ENCODE measurements at regions not wholly inside any gene's neighbourhood (a gene's known extent, or its start where the extent isn't known, plus 50 kb on each side); places are given as distances from the start of the nearest gene placed in this dataset.
A peak's percentile ranks its signal among the peaks of the same experiment; 100 is the strongest.
"Not testable (repeated sequence)": the region's sequence is repeated elsewhere in the genome, so short reads cannot be mapped to it uniquely, and the experiment has no call there.

DNA sequence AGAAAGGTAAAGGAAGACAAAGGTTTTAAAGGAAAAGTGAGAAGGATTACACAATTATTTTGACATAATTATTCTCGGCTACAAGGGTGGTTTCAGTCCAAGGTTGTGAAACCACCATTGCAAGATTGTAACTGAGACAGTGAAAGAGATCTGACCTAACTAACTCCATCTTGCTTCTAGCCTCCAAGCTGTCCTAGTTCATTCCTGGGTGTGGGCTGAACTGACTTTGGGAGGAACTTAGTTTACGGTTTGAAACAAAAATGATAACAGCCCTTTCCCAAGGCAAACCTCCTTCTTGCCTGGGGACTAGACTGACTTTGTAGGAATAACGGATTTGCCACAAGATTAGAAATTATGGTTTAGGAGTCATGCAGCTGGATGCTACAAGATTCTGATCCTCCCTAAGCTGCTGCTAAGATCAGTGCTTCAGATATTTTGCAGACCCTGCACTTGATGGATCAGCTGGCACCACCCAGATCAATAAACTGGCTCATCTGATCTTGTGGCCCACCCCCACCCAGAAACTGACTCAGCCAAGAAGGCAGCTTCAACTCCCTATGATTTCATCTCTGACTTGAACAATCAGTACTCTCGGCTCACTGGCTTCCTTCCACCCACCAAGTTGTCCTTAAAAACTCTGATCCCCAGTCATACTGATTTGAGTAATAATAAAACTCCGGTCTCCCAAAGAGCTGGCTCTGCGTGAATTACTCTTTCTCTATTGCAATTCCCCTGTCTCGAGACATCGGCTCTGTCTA, 57.7 kb upstream of the AADACL2 start:
- no peak for DNase-seq (ENCODE audit: low spot score)

DNA sequence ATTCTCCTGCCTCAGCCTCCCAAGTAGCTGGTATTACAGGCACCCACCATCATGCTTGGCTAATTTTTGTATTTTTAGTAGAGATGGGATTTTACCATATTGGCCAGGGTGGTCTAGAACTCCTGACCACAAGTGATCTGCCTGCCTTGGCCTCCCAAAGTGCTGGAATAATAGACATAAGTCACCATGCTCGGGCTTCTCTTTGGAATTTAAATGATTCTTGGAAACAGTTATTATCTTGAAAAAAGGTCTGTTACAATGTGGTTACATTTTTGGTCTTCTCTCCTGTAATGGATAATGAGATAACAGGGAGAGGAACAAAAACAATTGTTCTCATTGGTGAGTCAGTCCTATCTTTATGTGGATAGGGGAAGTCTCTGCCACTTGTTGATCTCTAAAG, 59.8 kb upstream of the AADACL2 start:
- DNase-seq (ENCODE audit: low spot score): no peak

DNA sequence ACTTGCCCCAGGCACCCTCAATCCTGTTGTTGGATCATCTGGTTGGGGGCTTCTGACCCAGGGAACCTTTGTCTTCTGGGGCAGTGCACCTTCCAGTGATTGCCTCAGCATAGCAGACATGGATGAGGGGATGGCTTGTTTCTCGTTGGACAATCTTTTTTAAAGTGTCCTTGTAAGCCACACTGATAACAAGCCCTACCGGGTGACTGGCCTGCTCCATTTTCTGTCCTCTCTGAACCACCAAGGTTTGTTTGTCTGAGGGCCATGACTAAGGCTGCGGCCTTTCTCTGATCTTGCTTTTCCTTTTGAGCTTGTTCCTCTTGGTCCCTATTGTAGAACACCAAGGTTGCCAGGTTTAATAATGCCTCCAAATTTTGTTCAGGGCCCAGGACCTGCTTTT, 66.0 kb upstream of the AADACL2 start:
- DNase-seq (ENCODE audit: low spot score): not testable (repeated sequence)

DNA sequence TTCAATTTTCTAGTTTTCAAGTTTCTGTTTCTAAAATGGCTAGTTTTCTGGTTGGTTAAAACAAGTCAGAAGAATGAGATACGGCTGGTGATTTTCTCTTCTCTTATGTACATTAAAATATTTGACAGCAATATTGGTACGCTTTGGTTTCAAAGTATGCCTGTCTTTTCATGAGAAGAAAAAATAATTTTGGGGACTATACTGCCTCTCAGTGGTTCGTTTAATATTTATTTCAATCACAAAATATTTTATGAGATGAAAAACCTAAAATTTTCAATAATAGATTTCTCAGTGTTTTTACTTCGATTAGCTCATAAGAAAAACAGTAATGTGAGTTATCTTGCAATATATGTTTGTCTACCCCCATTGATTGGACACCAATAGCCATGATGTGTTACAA, 72.8 kb upstream of the AADACL2 start:
- DNase-seq (ENCODE audit: low spot score): no peak

DNA sequence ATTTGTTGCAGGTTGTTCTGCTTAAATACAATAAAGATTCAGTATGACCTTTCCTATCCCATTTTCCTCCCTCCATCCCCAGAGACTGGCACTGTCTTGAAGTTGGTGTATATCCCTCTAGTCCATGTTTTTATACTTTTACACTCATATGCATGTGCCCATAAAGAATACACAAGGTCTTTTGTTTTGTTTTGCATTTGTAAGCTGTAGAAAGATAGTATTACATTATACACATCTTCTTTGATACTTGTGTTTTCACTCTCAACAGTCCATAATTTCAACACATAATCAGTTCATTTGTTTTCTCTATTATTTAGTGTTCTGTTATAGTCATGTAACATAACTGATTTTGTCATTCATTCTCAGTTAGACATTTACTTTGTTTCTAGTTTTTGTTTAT, 88.7 kb upstream of the AADACL2 start:
- no peak for DNase-seq (ENCODE audit: low spot score)

DNA sequence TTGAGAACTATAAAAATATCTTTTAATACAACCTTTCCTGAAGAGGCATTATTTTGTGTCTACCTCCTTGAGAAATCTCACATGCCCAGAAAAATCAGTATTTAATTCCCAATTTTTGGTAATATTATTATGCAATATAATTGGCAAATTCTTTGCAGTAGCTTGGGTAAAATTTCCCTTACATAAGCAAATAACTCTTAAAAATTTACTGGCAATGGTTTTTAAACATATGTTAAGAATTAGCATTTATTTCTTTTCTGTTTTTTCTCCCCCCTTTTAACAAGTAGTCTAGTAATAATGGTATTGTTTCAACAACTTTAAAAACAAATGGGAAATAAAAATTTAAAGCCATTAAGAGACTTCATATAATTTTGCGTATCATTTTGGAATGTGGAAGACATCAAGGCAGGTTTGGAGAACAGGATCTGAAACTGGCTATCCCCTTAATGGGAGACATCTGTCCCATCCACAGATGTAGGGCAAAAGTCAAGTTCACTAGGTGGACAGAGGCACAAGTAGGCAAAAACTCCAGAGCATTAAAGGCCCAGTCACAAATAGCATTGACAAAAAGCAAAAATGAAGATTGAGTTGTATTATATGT, 89.6 kb upstream of the AADACL2 start:
- no peak for DNase-seq (ENCODE audit: low spot score)

DNA sequence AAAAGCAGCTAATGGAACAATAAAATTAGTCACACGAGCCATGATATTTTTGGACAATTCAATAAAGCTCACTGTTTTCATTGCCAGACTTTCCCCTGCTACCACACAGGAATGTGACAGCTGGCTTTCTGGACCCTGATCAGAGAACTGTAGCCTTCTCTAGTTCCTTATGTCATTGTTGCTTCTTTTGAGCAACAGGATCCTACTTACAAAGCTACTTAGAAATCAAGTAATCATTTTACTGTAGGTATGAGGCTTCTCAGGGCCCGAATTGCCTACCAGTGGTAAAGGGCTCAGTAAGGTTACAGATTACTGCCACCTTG, 94.3 kb upstream of the AADACL2 start:
- no peak for DNase-seq (ENCODE audit: low spot score)

DNA sequence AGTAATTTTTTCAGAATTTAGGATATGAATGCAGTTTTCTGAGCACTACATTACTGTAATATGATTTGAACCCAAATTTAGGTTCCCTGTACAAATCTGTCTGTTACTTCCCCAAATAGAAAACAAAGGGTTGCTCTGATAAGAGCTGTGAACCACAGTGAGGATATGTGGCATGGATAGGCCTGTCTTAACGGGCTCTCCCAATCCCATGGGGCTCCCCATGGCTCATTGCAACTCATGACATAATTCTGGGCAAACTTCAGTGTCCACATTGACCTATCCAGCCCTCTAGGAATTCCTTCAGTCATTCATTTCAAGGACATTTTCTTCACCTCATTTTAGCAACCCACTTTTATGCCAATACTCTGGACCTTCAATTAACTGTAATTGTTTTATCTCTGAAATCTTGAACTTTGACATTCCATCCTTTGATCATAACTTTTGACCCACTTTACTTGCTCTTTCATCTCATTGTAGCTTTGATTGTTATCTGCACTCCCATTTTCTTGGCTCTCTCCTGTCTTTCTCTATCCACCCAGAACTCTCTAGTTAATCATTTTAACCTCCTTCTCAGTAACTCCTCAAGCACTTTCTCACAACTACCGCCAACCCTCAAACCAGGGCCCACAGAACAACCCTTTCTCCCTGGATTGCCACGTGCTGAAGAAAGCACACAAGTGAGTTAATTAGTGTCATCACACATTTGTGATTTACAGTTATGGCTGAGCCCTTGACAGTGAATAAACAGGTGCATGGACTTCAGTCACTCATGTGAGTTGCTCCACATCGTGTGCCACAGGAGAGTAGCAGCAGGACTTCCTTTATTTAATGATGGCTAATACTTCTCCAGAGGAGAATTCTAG, 94.9 kb upstream of the AADACL2 start:
- peak; percentile 79 for DNase-seq (ENCODE audit: low spot score)

DNA sequence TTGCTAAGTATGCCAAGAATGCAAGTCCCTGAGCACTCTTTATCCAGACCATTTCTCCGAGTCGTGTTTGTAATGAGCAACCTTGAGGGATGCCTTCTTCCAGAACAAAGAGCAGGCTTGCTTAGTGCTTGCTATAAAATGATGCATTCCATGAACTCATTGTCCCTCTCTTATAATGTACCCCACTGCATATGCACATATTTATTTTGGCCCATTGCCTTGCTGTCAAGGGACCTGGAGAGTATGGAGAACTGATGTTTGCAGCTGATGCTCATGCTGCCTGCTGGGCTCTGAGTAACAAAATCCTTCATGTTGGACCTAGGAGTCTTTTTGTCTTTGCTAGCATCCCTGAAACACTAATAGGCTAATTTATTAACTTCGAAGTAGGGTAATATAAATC, 97.8 kb upstream of the AADACL2 start:
- DNase-seq (ENCODE audit: low spot score): no peak

DNA sequence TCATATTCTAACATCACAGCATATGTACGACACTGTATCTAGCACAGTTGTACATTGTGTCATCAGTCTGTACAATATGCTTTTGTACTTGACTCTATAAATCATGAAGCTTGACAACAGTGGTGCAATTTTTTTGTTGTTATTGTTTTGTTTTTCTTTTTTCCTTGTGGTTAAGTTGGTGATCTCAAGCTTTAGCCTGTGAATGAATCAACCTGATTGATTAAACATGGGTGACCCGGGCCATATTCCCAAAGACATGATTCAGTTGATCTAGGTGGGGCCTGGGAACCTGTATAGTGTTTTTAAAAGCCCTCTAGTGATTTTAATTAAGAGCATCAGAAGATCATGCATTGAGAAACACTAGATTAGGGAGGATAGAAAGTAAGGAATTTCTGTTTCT, 101.8 kb upstream of the AADACL2 start:
- DNase-seq (ENCODE audit: low spot score): no peak

DNA sequence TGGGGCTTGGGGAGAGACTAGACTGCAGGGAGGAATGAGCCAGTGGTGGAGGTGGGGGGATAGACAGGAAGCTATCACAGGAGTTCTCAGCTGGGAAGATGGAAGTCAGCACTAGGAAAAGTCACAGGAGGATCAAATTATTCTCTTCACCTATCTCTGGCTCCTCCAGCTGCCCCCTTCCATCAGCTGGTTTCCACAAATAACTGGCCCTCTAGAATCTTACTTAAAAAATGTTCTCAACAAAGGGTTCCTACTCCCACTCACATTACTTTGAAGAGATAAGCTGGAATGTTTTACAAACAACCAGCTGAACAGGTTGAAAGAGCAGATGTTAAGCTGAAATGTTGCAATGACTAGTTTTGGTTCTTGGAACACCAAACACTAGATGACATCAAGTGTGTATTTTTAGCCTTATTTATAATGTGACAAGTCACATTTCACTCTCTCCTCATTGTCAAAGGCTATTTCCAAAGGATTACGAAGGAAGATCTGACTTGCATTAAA, 102.7 kb upstream of the AADACL2 start:
- DNase-seq (ENCODE audit: low spot score): no peak

DNA sequence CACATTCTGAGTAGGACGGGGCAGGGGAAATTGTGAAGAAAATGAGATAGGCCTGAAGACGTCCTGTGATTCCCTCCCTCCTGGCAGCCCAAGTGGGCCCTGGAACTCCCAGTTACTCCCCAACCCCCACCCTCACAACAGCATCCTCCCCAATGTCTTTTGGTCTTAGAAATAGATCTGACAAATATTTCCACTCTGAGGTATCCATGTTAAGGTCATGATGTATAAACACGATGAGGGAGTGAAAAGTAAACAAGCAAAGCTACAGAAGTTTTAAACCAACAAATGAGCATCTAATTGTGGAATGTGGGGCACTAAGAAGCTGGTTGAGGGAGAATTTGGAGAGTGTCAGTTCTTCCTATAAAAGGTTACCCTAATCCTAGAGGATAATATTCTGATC, 103.7 kb upstream of the AADACL2 start:
- DNase-seq (ENCODE audit: low spot score): no peak

DNA sequence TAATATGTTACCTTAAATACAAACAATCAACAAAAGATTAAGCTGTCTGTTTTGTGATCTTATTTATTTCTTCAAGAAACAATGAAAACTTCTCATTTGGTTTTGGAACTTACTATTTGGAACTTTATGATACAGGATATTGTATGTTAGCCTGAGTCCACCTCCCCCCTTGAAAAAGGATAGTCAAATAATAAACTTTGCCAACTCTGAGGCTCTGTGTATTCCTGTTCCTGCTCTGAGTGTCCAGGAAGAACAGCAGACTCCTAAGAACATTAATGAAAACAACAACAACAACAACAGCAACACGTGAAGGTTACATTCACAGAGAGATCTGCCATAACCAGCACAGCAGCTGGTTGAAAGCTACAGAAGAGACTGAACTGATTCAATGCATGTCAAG, 108.1 kb upstream of the AADACL2 start:
- DNase-seq (ENCODE audit: low spot score): no peak

DNA sequence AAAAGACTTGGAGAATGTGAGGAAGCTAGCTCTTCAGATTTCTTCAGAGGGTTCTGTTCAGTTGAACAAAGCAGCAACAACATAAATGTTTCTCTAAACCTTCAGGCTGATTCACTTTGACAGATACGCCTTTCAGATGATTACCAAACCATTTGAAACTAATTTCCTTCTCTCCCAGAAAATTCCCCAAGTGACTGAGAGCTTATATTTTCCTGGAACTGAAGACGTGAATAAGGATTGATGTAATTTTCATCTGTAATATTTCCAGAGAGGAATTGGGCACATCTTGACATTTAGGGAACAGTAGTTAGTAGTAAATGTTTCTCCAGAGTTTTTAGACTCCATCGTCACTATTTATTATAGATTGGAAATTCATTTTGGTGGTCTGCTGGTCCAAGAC, 108.6 kb upstream of the AADACL2 start:
- DNase-seq (ENCODE audit: low spot score): no peak

DNA sequence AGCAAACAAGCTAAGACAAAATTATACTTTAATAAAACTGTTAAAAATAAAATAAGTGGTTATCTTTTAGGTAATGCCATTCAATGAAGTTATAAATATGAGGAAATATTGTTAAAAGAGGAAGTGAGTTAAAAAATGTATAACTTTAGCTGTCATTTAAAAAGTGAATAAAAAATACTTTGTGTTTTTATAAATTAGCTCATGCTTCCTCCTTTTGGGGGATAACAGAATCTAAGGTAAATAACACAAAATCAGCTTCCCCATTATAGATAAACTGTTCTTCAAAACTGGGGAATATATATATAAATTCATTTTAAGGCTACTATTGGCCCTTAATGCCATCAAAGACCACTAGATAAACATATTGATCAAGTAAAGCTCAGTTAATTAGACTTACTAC, 113.7 kb upstream of the AADACL2 start:
- DNase-seq (ENCODE audit: low spot score): no peak

DNA sequence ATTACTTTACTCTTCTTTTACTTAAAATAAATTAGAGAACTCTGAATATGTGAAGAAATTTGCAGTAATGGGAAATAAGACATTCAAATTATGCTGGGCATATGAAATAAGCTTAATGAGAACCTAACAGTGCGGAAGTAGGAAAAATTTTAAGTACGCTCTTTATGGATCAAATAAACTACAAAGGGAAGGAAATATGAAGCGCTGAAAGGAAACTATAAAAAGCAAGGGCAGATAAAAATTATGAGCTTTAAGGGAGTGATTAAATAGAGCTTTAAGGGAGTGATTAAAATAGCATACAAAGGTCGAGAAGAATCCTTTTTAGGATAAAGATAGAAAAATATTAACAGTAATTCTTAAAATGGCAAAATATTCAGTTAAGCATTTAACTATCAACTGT, 118.3 kb upstream of the AADACL2 start:
- DNase-seq (ENCODE audit: low spot score): no peak

DNA sequence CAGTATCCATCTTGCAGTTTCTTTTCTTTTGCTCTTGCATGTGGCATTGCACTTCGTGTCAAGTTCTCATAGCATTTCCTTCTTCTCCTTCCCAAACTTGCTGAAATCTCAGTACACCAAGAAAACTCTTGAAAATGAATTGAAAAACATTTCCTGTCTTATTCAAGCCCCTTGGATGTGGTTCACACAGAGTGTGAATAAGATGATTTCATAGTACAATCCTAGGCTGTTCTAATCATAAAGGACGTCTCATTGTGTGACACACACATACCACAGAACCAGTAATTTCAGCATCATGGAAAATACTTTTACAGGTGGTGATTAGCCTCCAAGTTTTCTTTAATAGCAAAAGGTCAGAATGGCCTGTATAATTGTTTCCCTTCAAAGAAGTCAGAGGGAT, 121.6 kb upstream of the AADACL2 start:
- no peak for DNase-seq (ENCODE audit: low spot score)

DNA sequence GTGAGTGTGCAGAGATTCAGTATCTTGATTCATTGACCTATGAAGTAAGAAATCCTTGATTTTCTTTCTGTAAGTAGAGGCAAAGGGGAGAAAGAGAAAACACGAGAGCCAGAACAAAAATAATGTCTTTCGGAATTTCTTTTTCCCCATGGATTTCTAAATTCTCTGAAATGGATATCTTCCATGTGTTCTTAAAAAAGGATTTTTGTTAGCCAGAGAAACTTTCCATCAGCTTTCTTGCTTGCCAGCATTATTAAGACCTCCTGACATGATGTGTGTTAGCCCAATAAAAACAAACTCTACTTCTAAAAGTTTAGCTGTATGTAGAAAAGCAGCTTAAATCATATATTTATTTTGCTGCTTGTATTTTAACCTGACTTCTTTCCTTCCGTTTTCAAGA, 122.3 kb upstream of the AADACL2 start:
- no peak for DNase-seq (ENCODE audit: low spot score)

DNA sequence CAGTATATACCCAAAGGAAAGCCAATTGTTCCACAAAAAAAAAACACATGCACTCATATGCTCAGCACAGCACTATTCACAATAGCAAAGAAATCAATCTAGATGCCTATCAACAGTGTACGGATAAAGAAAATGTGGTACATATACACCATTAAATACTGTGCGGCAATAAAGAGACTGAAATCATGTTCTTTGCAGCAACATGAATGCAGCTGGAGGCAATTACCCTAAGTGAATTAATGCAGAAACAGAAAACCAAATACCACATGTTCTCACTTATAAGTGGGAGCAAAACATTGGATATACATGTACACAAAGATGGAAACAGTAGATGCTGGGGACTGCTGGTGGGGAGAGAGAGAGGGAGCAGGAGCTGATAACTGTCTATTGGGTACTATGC, 124.2 kb upstream of the AADACL2 start:
- DNase-seq (ENCODE audit: low spot score): peak; percentile 8

DNA sequence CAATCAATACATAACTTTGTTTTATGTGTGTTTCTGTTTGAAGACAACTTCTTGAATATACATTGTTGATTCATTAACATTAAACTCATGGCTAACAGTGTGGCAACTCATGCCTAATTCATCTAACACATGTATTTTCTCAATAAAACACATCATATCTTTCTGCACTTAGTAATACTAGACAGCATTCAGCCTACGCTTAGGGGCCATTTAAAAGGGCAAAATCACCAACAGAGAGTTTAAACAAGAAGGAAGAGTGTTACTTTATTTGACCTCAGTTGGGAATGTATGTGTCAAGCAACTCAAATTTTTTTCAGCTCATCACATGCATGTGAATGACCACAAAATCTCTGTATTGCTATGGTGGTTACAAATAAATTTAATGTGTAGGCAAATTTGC, 128.8 kb upstream of the AADACL2 start:
- DNase-seq (ENCODE audit: low spot score): no peak

DNA sequence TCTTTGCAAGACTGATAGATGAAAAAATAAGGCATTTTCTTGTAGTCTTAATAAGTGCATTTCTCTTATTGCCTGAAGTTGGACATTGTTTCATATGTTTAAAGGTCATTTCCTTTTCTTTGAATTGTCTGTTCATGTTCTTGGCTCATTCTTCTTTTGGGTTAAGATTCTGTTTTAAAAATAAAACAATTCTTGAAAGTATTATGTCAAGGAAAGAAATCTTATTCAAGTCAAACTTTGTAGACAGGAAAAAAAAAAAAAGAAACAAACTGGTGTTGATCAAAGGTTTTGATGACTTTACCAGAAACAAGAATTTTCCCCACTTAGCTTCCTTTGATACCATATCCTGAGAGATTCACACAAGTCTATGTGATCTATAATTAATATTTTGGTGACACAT, 132.9 kb upstream of the AADACL2 start:
- no peak for DNase-seq (ENCODE audit: low spot score)

DNA sequence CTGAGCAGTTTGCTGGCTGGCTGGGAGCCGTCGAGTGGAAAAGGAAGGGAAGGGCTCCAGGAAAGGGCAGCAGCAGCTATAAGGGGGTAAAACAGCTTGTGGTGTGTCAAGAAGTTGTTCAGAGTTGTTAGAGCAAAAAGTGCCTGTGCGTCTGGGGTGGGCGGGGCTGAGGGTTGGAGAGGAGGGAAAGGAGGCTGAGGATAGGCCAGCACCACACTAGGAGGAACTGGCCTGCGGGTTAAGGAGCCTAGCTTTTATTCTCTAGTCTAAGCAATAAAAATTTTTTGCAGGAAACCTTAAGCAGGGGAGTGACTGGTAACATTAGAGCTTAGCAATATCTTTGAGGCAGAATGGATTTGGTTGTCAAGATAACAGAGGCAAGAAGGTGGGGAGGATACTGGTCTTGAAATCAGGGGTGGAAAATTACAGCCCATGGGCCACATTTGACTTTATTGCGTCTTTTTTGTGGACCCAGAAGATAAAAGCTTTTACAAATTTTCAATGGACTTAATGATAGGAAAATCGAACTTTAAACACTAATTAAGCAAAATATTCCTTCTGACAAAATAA, 134.5 kb upstream of the AADACL2 start:
- DNase-seq (ENCODE audit: low spot score): no peak

Measured in SK-N-DZ (cell line).